Type B pancreatic cell (in vitro differentiated cells): ENCODE measurements at regions not wholly inside any gene's neighbourhood (a gene's known extent, or its start where the extent isn't known, plus 50 kb on each side); places are given as distances from the start of the nearest gene placed in this dataset.

Experiments used
- DNase-seq: peaks from one replicate; pipeline ENCODE4 v3.0.0; 2021; ENCODE audit warnings: mixed read lengths; ENCODE audit not compliant: unreplicated experiment; ENCODE audit errors: extremely low spot score
- H3K27ac Mint-ChIP-seq: 2 replicates; pipeline ENCODE4 v1.8.0; 2021; ENCODE audit warnings: mild to moderate bottlenecking, mixed read lengths
- H3K27me3 Mint-ChIP-seq: 2 replicates; pipeline ENCODE4 v1.8.0; 2021; ENCODE audit warnings: mixed read lengths
- H3K36me3 Mint-ChIP-seq: 2 replicates; pipeline ENCODE4 v1.8.0; 2021; ENCODE audit warnings: mixed read lengths
- H3K4me1 Mint-ChIP-seq: one replicate; pipeline ENCODE4 v1.8.0; 2021; ENCODE audit warnings: mixed read lengths; ENCODE audit not compliant: unreplicated experiment
- H3K4me3 Mint-ChIP-seq: 2 replicates; pipeline ENCODE4 v1.8.0; 2021; ENCODE audit warnings: mild to moderate bottlenecking, mixed read lengths
- H3K9me3 Mint-ChIP-seq: 2 replicates; pipeline ENCODE4 v1.8.0; 2021; ENCODE audit warnings: mixed read lengths
- CTCF ChIP-seq: fragments of 200-600 bp; sonication (generic); conservative IDR thresholded peaks from 2 replicates; pipeline ENCODE4 v1.5.0; 2021; ENCODE audit warnings: antibody characterized with exemption, mild to moderate bottlenecking

DNA sequence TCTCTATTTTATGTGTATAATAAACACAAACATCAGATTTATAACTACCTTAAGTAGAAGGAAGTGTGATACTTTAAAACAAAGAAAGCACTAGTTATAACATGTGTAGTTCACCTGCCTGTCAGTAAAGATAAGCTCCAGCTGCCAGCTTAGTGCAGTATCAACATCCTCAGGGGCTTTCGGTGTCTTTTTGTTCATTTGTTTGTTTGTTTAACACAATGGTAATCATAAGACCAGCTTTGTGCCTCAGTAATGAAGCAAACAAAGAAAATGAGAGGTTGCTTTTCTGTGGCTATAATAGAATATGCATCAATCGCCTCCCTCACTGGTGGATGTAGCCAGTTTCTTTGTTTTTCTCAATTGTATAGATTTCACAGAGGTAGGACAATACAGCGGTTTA, 1499.0 kb upstream of the TMEFF2 start:
- Mint-ChIP-seq H3K9me3 (no peaks in the 10 kb centered on the region), H3K27ac (no peak overlapping the region), H3K36me3 (no peaks in the 10 kb centered on the region), H3K4me1 (no peaks in the 10 kb centered on the region), H3K4me3 (no peak overlapping the region), H3K27me3 (no peaks in the 10 kb centered on the region)
- TF ChIP-seq CTCF: no peak
- DNase-seq: no peak

GRCh38 chr2:193690572-193690971, 1495.8 kb upstream of the TMEFF2 start:
- no peaks in the 10 kb centered on the region for H3K36me3 Mint-ChIP-seq
- H3K27me3 Mint-ChIP-seq: no peaks in the 10 kb centered on the region
- peaks cover 3% of the 10 kb centered on the region for H3K4me1 Mint-ChIP-seq
- no peaks in the 10 kb centered on the region for H3K9me3 Mint-ChIP-seq
- H3K27ac Mint-ChIP-seq: no peak overlapping the region
- no peak for DNase-seq
- TF ChIP-seq CTCF: peak; percentile 28
- H3K4me3 Mint-ChIP-seq: no peak overlapping the region

DNA sequence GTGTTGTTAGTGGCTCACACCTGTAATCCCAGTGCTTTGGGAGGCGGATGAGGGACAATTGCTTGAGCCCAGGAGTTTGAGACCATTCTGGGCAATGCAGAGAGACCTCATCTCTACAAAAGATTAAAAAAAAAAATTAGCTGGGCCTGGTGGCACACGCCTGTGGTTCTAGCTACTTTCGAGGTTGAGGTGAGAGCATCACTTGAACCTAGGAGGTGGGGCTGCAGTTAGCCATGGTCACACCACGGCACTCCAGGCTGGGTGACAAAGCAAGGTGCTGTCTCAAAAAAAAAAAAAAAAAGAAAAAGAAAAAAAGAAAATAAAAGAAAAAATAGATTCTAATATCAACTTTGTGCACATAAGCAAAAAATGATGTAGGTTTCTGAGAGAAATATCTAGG, 1492.5 kb upstream of the TMEFF2 start:
- no peak overlapping the region for H3K4me3 Mint-ChIP-seq
- DNase-seq: no peak
- H3K27ac Mint-ChIP-seq: no peak overlapping the region
- TF ChIP-seq CTCF: no peak
- peaks cover 10% of the 10 kb centered on the region for H3K4me1 Mint-ChIP-seq
- no peaks in the 10 kb centered on the region for H3K9me3 Mint-ChIP-seq
- H3K27me3 Mint-ChIP-seq: no peaks in the 10 kb centered on the region
- H3K36me3 Mint-ChIP-seq: no peaks in the 10 kb centered on the region

GRCh38 chr2:193679847-193680246, 1485.1 kb upstream of the TMEFF2 start:
- H3K4me3 Mint-ChIP-seq: no peak overlapping the region
- TF ChIP-seq CTCF: no peak

DNA sequence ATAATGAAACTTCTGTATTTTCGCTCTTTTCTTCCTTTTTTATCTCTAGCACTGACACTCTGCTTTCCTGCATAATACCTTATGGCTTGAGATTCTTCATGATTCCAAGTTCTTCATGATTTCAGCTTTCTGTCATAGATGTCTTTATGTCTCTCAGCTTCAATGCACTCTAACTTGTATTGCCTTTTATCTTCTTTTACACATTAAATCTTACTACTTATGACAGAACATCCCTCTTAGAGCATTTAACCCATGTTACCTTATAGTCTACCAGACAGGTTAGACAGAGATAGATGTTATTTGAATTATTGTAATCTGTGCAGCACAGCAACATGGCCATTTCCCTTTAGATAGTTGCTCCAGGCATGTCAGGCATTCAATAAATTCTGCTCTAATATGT, 1475.7 kb upstream of the TMEFF2 start:
- Mint-ChIP-seq H3K4me3 (no peak overlapping the region), H3K36me3 (no peaks in the 10 kb centered on the region), H3K27me3 (no peaks in the 10 kb centered on the region)

More at GRCh38 chr2:193679847-193680246, 1485.1 kb upstream of the TMEFF2 start:
- Mint-ChIP-seq H3K36me3 (no peaks in the 10 kb centered on the region), H3K27ac (no peak overlapping the region), H3K4me1 (no peaks in the 10 kb centered on the region), H3K9me3 (no peaks in the 10 kb centered on the region), H3K27me3 (no peaks in the 10 kb centered on the region)
- DNase-seq: no peak

More for the DNA sequence above, 1475.7 kb upstream of the TMEFF2 start:
- Mint-ChIP-seq H3K9me3 (no peaks in the 10 kb centered on the region), H3K4me1 (no peaks in the 10 kb centered on the region), H3K27ac (no peak overlapping the region)
- TF ChIP-seq CTCF: no peak
- no peak for DNase-seq
